GM19324 (cell line): ENCODE measurements at regions not wholly inside any gene's neighbourhood (a gene's known extent, or its start where the extent isn't known, plus 50 kb on each side); places are given as distances from the start of the nearest gene placed in this dataset.
A peak's percentile ranks its signal among the peaks of the same experiment; 100 is the strongest.

Source experiments
- ATAC-seq: cut with Tn5 transposase; IDR thresholded peaks from one replicate; pipeline ENCODE4 v1.9.1; 2021; ENCODE audit warnings: mild to moderate bottlenecking, moderate library complexity; ENCODE audit not compliant: unreplicated experiment, low FRiP score

DNA sequence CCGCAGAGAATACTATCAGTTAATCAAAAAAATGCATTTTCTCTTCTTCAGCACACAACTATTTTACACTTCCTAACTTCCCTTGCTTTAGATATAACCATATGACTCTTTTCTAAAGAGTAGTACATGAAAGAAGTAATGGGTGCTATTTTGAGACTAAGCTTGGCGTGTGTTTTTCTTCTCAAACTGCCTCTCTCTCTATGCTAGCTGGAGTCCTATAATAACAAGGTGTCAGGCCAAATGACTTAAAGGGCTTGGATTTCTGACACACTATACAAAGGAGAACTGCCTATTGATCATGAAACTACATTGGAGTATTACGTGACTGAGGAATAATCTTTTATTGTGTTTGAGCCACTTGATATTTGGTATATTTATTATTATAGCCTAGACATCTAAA is 1330.1 kb upstream of the SPRY2 start:
- ATAC-seq = no peak

- ATAC-seq = no peak
Measured at GRCh38 chr13:81670048-81670447, 1329.1 kb upstream of the SPRY2 start.

DNA sequence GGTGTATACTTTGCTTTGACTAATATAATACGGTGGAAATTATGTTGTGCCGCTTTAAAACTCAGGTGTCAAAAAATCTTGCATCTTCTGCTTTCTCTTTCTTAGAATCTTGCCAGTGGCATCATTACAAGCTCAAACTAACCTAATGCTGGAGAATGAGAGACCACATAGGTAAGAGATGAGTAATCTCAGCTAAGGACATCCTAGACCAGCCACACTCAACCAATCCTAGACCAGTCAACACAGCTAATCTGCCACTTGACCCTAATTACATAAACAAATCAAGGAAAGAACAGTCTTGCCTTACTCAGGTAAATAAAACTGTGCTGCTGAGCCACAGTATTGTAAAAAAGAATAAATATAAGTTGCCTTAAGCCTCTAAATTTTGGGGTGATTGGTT is 1323.9 kb upstream of the SPRY2 start:
- ATAC-seq = no peak

DNA sequence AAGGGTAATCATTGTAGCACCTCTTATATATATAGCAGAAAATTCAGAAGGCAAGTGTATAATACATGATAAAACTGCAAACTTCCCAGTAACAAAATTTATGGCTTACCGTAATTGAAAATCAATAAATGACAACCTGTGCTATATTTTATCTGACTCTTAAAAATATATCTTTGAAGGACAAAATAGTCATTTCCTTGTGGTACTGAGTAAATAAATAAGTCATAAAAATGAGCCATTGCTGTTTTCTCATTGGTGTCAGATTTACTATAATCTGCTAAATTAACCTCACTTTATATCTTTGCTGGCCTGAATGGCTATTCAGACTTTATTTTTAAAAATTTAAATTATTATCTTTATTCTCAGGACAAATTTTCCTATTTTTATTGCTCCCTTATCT is 1319.1 kb upstream of the SPRY2 start:
- ATAC-seq = no peak

DNA sequence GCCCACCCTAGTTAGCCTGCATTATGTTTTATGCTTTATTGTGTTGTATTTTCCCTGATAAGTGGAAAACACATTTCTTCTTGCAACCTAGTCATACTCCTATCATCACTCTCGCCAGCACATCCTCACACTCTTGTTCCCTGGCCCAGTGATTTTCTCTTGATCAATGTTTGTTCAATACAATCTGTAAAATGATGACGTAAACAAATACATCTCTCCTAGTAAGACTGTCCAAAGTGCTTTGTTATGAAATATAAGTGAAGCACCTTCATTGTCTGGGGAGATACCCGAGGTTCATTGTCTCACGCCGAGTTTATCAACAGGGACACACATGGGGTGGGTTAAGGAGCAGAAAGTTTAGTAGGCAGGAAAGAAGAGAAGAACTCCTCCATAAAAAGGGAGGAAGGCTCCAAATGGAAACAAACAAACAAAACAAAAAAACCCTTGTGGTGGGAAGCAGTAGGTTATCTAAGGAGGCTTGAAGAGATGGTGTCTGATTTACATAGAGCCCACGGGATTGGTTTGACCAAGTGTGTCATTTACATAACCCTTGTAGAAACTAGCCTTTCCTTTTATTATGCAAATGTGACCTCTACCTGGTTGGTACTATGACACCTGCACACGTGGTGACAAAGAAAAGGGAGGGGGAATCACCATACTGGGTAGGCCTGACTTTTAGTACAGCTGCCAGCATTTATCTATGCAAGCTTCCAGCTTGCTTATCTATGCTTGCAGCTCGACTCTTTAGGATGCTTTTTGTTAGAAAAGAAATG is 1317.9 kb upstream of the SPRY2 start:
- no peak for ATAC-seq

DNA sequence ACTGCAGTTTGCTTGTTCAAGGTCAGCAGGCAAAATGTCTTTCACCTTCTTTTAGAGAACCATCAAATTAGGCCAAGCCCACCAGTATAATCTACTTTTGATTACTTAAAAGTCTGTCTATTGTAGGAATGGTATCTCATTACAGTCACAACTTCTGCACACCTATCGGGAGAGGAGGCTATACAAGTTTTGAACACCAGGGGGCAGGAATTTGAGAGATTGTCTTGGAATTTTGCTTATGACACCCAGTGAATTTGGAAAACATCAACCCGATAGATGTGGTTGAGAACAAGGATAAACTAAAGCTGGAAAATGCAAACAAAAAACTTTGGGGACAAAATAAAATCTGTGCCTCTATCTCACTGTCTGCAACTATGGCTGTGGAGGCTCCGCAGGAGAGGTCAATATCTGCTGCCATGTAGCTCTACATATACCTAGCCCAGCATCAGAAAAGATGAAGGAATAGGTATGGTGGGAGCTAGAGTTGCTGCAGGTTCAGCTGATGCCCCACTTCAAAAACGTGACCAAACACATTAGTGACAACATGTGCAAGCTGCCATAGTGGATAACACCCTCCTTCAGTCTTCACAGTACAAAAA is 1299.2 kb upstream of the SPRY2 start:
- no peak for ATAC-seq

DNA sequence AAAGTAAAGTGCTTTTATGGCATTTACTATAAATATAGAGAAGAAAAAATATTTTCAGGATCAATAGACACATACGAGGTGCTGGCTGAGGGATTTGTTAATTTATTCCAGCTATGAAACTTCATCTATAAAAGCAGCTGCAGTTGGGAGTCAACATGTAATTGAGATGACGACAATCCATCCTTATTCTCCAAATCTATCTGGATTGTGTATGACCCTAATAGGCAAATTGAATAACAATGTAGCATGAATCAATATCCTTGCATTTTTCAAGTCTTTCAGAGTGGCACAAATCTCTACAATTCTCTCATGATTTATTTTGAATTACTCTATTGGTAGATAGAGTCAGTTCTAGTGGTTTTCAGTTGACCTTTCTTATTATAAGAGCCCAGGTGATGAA is 1296.5 kb upstream of the SPRY2 start:
- no peak for ATAC-seq

- no peak for ATAC-seq
Measured at GRCh38 chr13:81636120-81636519, 1295.2 kb upstream of the SPRY2 start.

DNA sequence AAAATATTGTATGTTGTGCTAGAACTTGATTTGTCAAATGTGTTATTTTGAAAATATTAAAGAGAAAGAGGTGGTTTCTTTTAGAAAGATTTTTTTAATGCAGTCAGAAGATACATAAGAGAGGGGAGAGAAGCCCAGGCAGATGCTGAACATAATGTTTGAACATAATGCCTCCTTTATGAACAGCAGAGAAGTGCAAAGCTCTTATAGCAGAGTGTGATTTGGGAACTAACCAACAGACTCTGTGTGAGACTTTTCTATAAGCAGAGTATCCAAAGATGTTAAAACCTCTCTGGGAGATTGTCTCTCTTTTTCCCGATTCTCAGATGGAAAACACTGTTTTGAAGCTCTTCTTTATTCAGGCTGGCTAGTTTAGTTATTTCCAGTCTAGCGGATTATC is 1274.1 kb upstream of the SPRY2 start:
- no peak for ATAC-seq

DNA sequence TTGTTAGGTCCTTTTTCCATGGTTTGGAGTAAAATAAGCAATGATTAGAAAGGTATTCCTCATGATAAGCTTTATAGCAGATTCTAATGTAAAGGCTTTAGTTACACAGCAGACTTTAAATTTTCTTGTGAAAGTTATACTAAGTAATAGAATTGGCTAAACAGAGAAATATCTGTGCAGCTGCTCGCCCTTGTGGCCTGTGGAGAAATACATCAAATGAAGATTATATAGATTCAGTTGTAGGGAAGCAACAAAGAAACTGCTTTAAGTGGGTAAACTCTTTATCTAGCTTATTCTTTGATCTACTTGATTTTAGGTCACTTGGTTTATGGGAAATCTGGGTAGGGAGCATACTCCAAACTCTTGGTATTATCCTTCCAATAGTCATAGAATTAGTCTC is 1269.7 kb upstream of the SPRY2 start:
- no peak for ATAC-seq

- ATAC-seq = peak; percentile 85
Measured at GRCh38 chr13:81609335-81609734, 1268.4 kb upstream of the SPRY2 start.

- ATAC-seq = no peak
Measured at GRCh38 chr13:81606074-81606473, 1265.1 kb upstream of the SPRY2 start.

DNA sequence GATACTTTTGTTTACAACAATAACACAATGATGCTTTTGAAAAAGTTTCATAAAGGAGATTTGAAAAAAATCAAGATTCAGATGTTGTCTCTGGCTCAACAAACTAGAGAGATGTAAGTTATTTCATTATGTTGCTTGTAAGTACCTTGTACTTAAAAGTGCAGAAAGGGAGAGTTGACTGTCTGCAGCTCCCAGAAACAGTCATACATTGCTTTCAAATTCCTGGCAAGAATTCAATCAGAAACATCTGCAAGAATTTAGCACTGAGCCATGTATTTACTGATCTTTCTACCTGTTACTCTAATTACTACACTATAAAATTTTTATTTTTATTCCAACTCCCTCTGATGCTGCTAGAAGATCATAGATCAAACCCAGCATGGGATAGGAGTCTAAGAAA is 1261.3 kb upstream of the SPRY2 start:
- no peak for ATAC-seq

- no peak for ATAC-seq
Measured at GRCh38 chr13:81597101-81597500, 1256.2 kb upstream of the SPRY2 start.

- ATAC-seq = no peak
Measured at GRCh38 chr13:81596224-81596753, 1255.4 kb upstream of the SPRY2 start.

DNA sequence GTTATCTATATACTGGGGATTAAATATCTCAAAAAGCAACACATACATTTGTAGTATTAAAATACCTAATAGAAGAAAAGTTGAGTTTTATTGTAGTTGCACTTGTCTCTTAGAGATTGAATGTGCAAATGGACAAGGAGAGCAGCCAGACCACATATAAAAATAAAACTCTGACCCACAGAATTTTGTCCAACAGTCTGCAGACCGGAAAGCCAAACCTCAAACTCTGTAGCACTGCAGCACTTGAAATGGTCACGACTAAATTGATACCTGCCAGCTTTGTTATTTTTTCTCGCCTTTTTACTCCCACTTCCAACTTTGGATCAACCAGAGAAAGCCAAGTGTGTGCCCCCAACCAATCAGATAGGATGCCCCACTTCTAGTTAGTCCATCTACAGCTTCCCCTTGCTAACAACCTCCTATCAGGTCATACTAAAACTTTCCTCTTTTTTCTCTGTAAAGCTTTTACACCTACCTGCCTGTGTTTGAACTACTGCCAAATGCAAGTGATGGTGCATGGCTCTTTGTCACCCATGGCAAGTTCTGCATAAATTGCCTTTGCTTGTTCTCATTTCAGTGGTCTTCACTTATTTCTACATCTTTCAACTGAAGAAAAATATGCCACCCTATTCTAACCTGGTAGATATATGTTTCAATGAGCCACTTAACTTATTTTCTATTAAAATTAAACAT is 1250.7 kb upstream of the SPRY2 start:
- no peak for ATAC-seq

DNA sequence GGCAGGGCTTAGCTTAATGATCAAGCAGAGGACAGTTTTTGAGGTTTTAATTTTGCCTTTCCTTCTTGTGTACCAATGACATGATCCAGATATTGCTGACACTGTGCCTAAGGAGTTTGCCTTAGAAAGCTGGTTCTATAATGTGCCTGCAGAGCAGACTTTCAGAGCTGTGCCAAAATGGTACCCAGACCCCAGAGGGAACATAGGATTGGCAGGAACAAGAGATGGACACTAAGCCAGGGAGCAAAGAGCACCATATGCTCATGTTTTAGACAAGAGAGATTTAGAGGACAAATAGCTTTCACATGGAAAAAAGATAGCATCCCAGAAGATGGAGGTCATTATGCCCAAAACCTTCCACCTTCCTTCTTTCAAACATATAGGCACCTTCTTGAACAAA is 1241.5 kb upstream of the SPRY2 start:
- no peak for ATAC-seq

DNA sequence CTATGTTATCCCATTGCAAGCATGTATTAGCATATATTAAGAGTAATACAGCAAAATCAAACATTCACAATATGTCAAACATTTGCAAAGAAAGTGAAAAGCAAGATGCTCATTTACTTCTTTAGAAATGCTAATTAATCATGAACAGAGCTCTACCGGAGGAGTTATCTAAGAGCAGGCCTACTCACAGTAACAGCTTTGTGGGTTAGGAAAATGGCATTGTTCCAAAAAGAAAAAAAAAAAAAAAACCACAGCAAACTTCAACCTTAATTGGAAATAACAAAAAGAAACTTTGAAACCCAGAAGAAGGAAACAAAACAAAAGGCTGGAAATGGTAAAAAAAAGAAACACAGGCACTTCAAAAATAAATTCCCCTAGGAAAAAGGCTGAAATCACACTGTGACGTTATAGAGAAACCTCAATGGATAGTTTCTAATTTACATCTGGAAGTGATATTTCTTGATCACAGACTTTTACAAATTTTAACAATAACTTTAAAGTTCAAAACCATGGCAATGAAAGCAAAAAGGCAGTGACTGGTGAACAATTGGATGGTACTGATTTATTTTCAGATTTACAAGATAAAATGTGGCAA is 1236.8 kb upstream of the SPRY2 start:
- no peak for ATAC-seq

DNA sequence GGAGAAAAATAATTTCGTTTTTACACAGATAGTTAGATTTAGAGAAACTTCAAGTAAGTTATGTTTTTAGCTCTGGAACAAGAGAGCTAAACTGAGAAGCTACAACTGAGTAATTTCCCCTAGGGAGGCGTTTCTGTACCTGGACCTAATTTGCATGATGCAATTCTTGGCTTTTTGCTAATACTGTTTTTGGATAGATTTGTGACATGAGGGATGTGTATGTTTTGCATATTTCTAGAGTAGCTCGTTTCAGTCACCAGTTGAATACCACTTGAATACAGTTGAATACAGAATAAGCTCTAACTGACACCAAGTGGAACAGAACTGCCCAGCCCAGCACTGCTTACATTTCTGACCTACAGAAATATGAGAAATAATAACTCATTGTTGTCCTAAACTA is 1227.9 kb upstream of the SPRY2 start:
- no peak for ATAC-seq

DNA sequence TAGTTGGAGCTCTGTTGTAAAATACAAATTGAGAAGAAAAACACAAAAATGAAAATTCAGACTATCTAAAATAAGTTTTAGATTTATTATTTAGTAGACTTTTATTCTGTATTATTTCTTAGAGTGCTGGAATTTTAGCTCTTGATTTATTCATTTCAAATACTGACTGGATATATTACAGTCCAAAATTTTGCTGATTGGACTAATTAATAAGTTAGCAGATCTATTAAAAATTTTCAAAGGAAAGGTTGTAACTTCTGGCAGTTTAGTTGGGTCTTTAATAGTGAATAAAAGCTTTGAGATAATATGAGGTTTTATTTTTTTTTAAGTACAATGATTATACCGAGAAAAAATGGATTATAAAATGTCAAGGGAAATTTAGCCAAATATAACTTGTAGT is 1224.9 kb upstream of the SPRY2 start:
- ATAC-seq = no peak

GRCh38 chr13:81563091-81563490 is 1222.2 kb upstream of the SPRY2 start:
- no peak for ATAC-seq
